Neural cell (in vitro differentiated cells): ENCODE measurements at regions not wholly inside any gene's neighbourhood (a gene's known extent, or its start where the extent isn't known, plus 50 kb on each side); places are given as distances from the start of the nearest gene placed in this dataset.

Experiments
- H2AFZ ChIP-seq: fragments of 200-600, 300-800 bp; sonication (generic), shearing (Covaris generic); 2 replicates; pipeline ENCODE4 v1.6.0; 2014; ENCODE audit warnings: low read depth, mild to moderate bottlenecking, antibody characterized with exemption, low read length, moderate library complexity
- H3F3A ChIP-seq: fragments of 200-600 bp; shearing (Covaris generic); 2 replicates; pipeline ENCODE4 v1.6.1; 2016; ENCODE audit warnings: mild to moderate bottlenecking, moderate library complexity, mixed read lengths, antibody characterized with exemption, low read length; ENCODE audit not compliant: insufficient read depth, poor library complexity, severe bottlenecking
- H3K27ac ChIP-seq: fragments of 200-600, 300-800 bp; sonication (generic), shearing (Covaris generic); 2 replicates; pipeline ENCODE4 v1.5.1; 2014; ENCODE audit warnings: mild to moderate bottlenecking, low read length, moderate library complexity
- H3K27me3 ChIP-seq: fragments of 300-800, 200-600 bp; sonication (generic), shearing (Covaris generic); 2 replicates; pipeline ENCODE4 v1.6.0; 2014; ENCODE audit warnings: mild to moderate bottlenecking, low read depth, low read length, moderate library complexity; ENCODE audit not compliant: insufficient read depth
- H3K36me3 ChIP-seq: fragments of 300-800, 200-600 bp; sonication (generic), shearing (Covaris generic); 2 replicates; pipeline ENCODE4 v1.5.1; 2014; ENCODE audit warnings: mild to moderate bottlenecking, antibody characterized with exemption, low read length, moderate library complexity; ENCODE audit not compliant: insufficient read depth
- H3K4me2 ChIP-seq: fragments of 300-800, 200-600 bp; sonication (generic), shearing (Covaris generic); 2 replicates; pipeline ENCODE4 v1.6.0; 2014; ENCODE audit warnings: mild to moderate bottlenecking, low read length
- H3K4me3 ChIP-seq: fragments of 300-800, 200-600 bp; sonication (generic), shearing (Covaris generic); 2 replicates; pipeline ENCODE4 v1.5.1; 2014; ENCODE audit warnings: mild to moderate bottlenecking, low read length, moderate library complexity
- H3K79me2 ChIP-seq: fragments of 200-600 bp; shearing (Covaris generic); replicated peaks from 2 replicates; pipeline ENCODE4 v1.6.0; 2014; ENCODE audit warnings: mild to moderate bottlenecking, low read length, moderate library complexity; ENCODE audit not compliant: insufficient read depth
- H3K9ac ChIP-seq: fragments of 300-800, 200-600 bp; sonication (generic), shearing (Covaris generic); 2 replicates; pipeline ENCODE4 v1.6.1; 2016; ENCODE audit warnings: mild to moderate bottlenecking, low read length, mixed read lengths
- H3K9me2 ChIP-seq: fragments of 200-600 bp; shearing (Covaris generic); 2 replicates; pipeline ENCODE4 v1.6.1; 2016; ENCODE audit warnings: mild to moderate bottlenecking, low read length, mixed read lengths; ENCODE audit not compliant: insufficient read depth
- H3K9me3 ChIP-seq: fragments of 200-600, 300-800 bp; sonication (generic), shearing (Covaris generic); 2 replicates; pipeline ENCODE4 v1.6.1; 2016; ENCODE audit warnings: mild to moderate bottlenecking, mixed run types, low read length, moderate library complexity, mixed read lengths
- H4K20me1 ChIP-seq: fragments of 200-600 bp; shearing (Covaris generic); 2 replicates; pipeline ENCODE4 v1.6.1; 2016; ENCODE audit warnings: mild to moderate bottlenecking, mixed run types; ENCODE audit not compliant: insufficient read depth
- EP300 ChIP-seq: fragments of 450-650 bp; conservative IDR thresholded peaks from 2 replicates; pipeline ENCODE4 v1.6.1; 2014; ENCODE audit warnings: antibody characterized with exemption, mild to moderate bottlenecking, moderate library complexity; ENCODE audit not compliant: poor library complexity, severe bottlenecking
- EZH2 ChIP-seq: fragments of 200-600, 300-800 bp; shearing (Covaris generic), sonication (generic); IDR thresholded peaks from 2 replicates; pipeline ENCODE4 v1.6.1; 2014; ENCODE audit warnings: antibody characterized with exemption, low read length, borderline replicate concordance, mild to moderate bottlenecking; ENCODE audit not compliant: insufficient read depth, poor library complexity, severe bottlenecking
- MXI1 ChIP-seq: fragments of 450-650 bp; conservative IDR thresholded peaks from 2 replicates; pipeline ENCODE4 v1.6.1; 2014; ENCODE audit warnings: antibody characterized with exemption, mild to moderate bottlenecking; ENCODE audit not compliant: poor library complexity, severe bottlenecking
- POLR2AphosphoS5 ChIP-seq: IDR thresholded peaks from 2 replicates; pipeline ENCODE4 v1.6.1; 2012
- RAD21 ChIP-seq: fragments of 450-650 bp; conservative IDR thresholded peaks from 2 replicates; pipeline ENCODE4 v1.6.1; 2014; ENCODE audit warnings: antibody characterized with exemption, mild to moderate bottlenecking, moderate library complexity
- REST ChIP-seq: IDR thresholded peaks from 2 replicates; pipeline ENCODE4 v1.6.1; 2012; ENCODE audit warnings: borderline replicate concordance
- SMC3 ChIP-seq: fragments of 450-650 bp; conservative IDR thresholded peaks from 2 replicates; pipeline ENCODE4 v1.6.1; 2014; ENCODE audit warnings: antibody characterized with exemption, mild to moderate bottlenecking, moderate library complexity; ENCODE audit not compliant: poor library complexity
- TAF1 ChIP-seq: IDR thresholded peaks from 2 replicates; pipeline ENCODE4 v1.6.1; 2012; ENCODE audit warnings: low read depth
- TF ChIP-seq, protein P1 (sequence below): fragments of 450-650 bp; IDR thresholded peaks from 2 replicates; pipeline ENCODE4 v1.5.1; 2014; ENCODE audit warnings: antibody characterized with exemption, mild to moderate bottlenecking, moderate library complexity; ENCODE audit not compliant: poor library complexity, severe bottlenecking

DNA sequence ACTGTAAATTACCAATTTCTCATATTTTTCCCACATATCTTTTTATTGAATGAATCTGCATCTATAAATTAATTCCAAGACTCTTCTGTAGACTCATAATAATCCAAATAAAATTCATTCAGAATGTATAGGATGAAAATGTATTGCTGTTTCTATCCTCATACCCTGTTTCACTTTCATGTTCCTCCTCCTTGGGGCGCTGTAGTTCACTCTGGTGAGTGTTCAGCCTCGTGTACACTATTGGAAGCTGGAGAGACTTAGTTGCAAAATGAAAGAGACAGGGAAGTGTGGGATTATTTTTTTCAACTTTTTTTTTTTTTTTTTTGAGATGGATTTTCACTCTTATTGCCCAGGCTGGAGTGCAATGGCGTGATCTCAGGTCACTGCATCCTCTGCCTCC, 296.1 kb downstream of the TLL1 start:
- Histone ChIP-seq H4K20me1 (no peaks in the 10 kb centered on the region), H3K9me2 (no peaks in the 10 kb centered on the region), H3K9me3 (no peaks in the 10 kb centered on the region), H3K4me3 (no peak overlapping the region), H3F3A (no peaks in the 10 kb centered on the region), H3K27me3 (no peaks in the 10 kb centered on the region), H2AFZ (no peak overlapping the region), H3K36me3 (no peaks in the 10 kb centered on the region), H3K27ac (no peak overlapping the region), H3K4me2 (no peak overlapping the region), H3K79me2 (no peaks in the 10 kb centered on the region), H3K9ac (no peak overlapping the region)
- TF ChIP-seq REST, result no peak
- TF ChIP-seq RAD21, result no peak
- TF ChIP-seq TAF1, result no peak
- no peak for TF ChIP-seq EZH2
- no peak for TF ChIP-seq SMC3
- TF ChIP-seq, protein P1, sequence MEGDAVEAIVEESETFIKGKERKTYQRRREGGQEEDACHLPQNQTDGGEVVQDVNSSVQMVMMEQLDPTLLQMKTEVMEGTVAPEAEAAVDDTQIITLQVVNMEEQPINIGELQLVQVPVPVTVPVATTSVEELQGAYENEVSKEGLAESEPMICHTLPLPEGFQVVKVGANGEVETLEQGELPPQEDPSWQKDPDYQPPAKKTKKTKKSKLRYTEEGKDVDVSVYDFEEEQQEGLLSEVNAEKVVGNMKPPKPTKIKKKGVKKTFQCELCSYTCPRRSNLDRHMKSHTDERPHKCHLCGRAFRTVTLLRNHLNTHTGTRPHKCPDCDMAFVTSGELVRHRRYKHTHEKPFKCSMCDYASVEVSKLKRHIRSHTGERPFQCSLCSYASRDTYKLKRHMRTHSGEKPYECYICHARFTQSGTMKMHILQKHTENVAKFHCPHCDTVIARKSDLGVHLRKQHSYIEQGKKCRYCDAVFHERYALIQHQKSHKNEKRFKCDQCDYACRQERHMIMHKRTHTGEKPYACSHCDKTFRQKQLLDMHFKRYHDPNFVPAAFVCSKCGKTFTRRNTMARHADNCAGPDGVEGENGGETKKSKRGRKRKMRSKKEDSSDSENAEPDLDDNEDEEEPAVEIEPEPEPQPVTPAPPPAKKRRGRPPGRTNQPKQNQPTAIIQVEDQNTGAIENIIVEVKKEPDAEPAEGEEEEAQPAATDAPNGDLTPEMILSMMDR, result no peak
- TF ChIP-seq MXI1, result no peak
- no peak for TF ChIP-seq EP300

DNA sequence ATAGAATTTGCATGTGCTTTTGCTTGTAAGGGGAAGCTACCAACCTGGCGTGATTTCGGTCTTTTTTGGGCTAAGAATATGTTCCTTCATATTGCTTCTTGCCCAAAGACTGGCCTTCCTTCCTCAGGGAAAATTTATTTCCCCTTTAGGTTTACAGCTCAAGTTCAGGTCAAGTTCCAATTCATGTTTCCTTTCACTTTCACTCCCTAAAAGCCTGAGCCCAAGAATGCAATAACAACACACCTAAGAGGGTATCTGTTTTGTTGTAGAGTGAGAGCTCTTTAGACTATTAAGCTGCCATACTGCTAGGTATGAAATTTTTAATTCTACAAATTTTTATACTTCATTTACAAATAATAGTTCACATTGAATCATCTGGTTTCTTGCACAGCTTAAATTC, 299.6 kb downstream of the TLL1 start:
- Histone ChIP-seq H3K9me2 (no peaks in the 10 kb centered on the region), H3K4me2 (no peak overlapping the region), H4K20me1 (no peaks in the 10 kb centered on the region), H3K27ac (no peak overlapping the region), H3K4me3 (no peak overlapping the region), H3K27me3 (no peaks in the 10 kb centered on the region), H3K9me3 (no peaks in the 10 kb centered on the region), H3K79me2 (no peaks in the 10 kb centered on the region), H3K9ac (no peak overlapping the region), H3K36me3 (no peaks in the 10 kb centered on the region), H3F3A (no peaks in the 10 kb centered on the region), H2AFZ (no peak overlapping the region)
- TF ChIP-seq, protein P1, result no peak
- TF ChIP-seq RAD21 (no peak), REST (no peak), MXI1 (no peak), SMC3 (no peak), TAF1 (no peak), EP300 (no peak), POLR2AphosphoS5 (no peak), EZH2 (no peak)
